GM12878 (cell line): ENCODE measurements at regions not wholly inside any gene's neighbourhood (a gene's known extent, or its start where the extent isn't known, plus 50 kb on each side); places are given as distances from the start of the nearest gene placed in this dataset.

Experiments used
- CREB1 ChIP-seq: IDR thresholded peaks from 2 replicates; pipeline ENCODE4 v1.6.1; 2012; ENCODE audit warnings: low read depth, mild to moderate bottlenecking, inconsistent platforms
- CTCF ChIP-seq, 3 experiments: IDR thresholded peaks in 2 of 3; conservative IDR thresholded peaks in 1 of 3; 2 replicates each; pipeline ENCODE4 v1.5.1; 2011; ENCODE audit warnings: low read depth in 3 of 3, low read length in 3 of 3, mild to moderate bottlenecking in 3 of 3, control low read depth in 2 of 3, moderate library complexity in 2 of 3, inconsistent platforms in 1 of 3, mixed read lengths in 1 of 3; ENCODE audit not compliant: control insufficient read depth in 2 of 3, insufficient read depth in 1 of 3; ENCODE audit errors: extremely low read depth in 1 of 3
- EGR1 ChIP-seq, 2 experiments: IDR thresholded peaks; 1 replicate in 1 of 2; 2 replicates in 1 of 2; pipeline ENCODE4 v1.6.1; 2011 to 2012; ENCODE audit warnings: low read depth in 2 of 2, low read length in 2 of 2, borderline replicate concordance in 1 of 2, mild to moderate bottlenecking in 1 of 2, moderate library complexity in 1 of 2
- FOS ChIP-seq: IDR thresholded peaks from 3 replicates; pipeline ENCODE4 v1.6.1; 2011; ENCODE audit warnings: borderline replicate concordance; ENCODE audit not compliant: insufficient read length; ENCODE audit errors: extremely low read depth
- FOXM1 ChIP-seq: IDR thresholded peaks from 2 replicates; pipeline ENCODE4 v1.6.1; 2012; ENCODE audit warnings: low read depth, mild to moderate bottlenecking, inconsistent platforms, low read length, moderate library complexity
- HDGF ChIP-seq: fragments of 450-650 bp; IDR thresholded peaks from 2 replicates; pipeline ENCODE4 v1.6.1; 2016; ENCODE audit warnings: antibody characterized with exemption
- NFYA ChIP-seq: IDR thresholded peaks from 2 replicates; pipeline ENCODE4 v1.6.1; 2011; ENCODE audit warnings: low read depth, mild to moderate bottlenecking, low read length, improper control_type of control experiment, borderline replicate concordance
- POLR2A ChIP-seq: IDR thresholded peaks from 2 replicates; pipeline ENCODE4 v1.6.1; 2011; ENCODE audit warnings: low read depth, mild to moderate bottlenecking, low read length
- POLR2AphosphoS5 ChIP-seq: IDR thresholded peaks from 2 replicates; pipeline ENCODE4 v1.6.1; 2011; ENCODE audit warnings: mild to moderate bottlenecking, low read length, inconsistent platforms
- REST ChIP-seq: IDR thresholded peaks from 2 replicates; pipeline ENCODE4 v1.6.1; 2012; ENCODE audit warnings: mild to moderate bottlenecking, low read depth, low read length
- TARDBP ChIP-seq: IDR thresholded peaks from 2 replicates; pipeline ENCODE4 v1.6.1; 2016; ENCODE audit warnings: borderline replicate concordance
- TCF3 ChIP-seq: IDR thresholded peaks from 2 replicates; pipeline ENCODE4 v1.6.1; 2012; ENCODE audit warnings: low read depth, mild to moderate bottlenecking, low read length, borderline replicate concordance; ENCODE audit not compliant: insufficient read depth
- ZBTB40 ChIP-seq: fragments of 450-650 bp; IDR thresholded peaks from 2 replicates; pipeline ENCODE4 v1.6.1; 2016; ENCODE audit warnings: mild to moderate bottlenecking, moderate library complexity, borderline replicate concordance
- TF ChIP-seq, protein P1 (sequence below): IDR thresholded peaks from 2 replicates; pipeline ENCODE4 v1.6.1; 2011; ENCODE audit warnings: low read depth, mild to moderate bottlenecking, low read length, moderate library complexity, borderline replicate concordance; ENCODE audit errors: extremely low read depth

DNA sequence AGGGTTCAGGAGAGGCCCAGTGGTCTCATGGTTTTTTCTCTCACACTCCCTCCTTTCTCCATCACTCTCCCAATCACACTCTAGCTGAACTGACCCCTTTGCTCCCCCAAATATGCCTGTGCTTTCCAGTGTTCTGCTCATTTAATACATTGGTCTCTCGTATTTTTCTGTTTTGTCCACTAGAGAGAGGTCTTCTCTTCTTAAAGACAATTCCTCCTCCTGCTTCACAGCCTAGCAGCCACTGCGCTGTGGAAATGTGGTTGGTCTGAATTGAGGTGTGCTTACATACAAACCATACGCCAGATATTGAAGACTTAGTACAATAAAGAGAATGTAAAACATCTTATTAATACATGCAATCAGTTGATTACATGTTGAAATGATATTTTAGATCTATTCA, 60.6 kb upstream of the XCR1 start:
- TF ChIP-seq HDGF, result no peak
- TF ChIP-seq CTCF (IDR thresholded peaks at IDR 0.05 in 2 of 3, conservative IDR thresholded peaks at IDR 0.05 in 1 of 3; ENCODE audit: control insufficient read depth in 2 of 3, extremely low read depth in 1 of 3, insufficient read depth in 1 of 3, low read depth in 3 of 3, low read length in 3 of 3), result peak; percentile 10 to 60 (median 46); a peak in 3 of 6 replicates
- TF ChIP-seq POLR2A, result no peak
- no peak for TF ChIP-seq FOXM1
- TF ChIP-seq, protein P1, sequence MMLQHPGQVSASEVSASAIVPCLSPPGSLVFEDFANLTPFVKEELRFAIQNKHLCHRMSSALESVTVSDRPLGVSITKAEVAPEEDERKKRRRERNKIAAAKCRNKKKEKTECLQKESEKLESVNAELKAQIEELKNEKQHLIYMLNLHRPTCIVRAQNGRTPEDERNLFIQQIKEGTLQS, result no peak
- no peak for TF ChIP-seq TCF3
- TF ChIP-seq ZBTB40, result no peak
- no peak for TF ChIP-seq NFYA
- TF ChIP-seq CREB1, result no peak
- TF ChIP-seq POLR2AphosphoS5, result no peak
- TF ChIP-seq REST, result no peak
- TF ChIP-seq TARDBP, result no peak
- no peak for TF ChIP-seq FOS
- TF ChIP-seq EGR1 (IDR thresholded peaks at IDR 0.05; ENCODE audit: borderline replicate concordance in 1 of 2, low read depth in 2 of 2, low read length in 2 of 2), result no peak
